WTC11 (cell line): ENCODE measurements at regions not wholly inside any gene's neighbourhood (a gene's known extent, or its start where the extent isn't known, plus 50 kb on each side); places are given as distances from the start of the nearest gene placed in this dataset.

Source experiments
- ATAC-seq: fragments of 200-7000 bp; cut with Tn5 transposase; 2 replicates; pipeline ENCODE4 v1.10.0; 2021; ENCODE audit warnings: mild to moderate bottlenecking, moderate library complexity
- CTCF ChIA-PET: fragments of 300-600 bp; sonication (Branson Sonifier 250); formaldehyde crosslinking; loops from one replicate; lab custom pipeline; 2021; ENCODE audit warnings: antibody characterized with exemption; lab: Charles Lee
- POLR2A ChIA-PET: fragments of 350-600 bp; sonication (Branson Sonifier 250); formaldehyde crosslinking; loops from one replicate; lab custom pipeline; 2021; ENCODE audit warnings: antibody characterized with exemption; lab: Charles Lee
- DNase-seq: peaks from one replicate; pipeline ENCODE4 v3.0.0; 2021; ENCODE audit warnings: low spot score
- H3K27ac Mint-ChIP-seq: 2 replicates; pipeline ENCODE4 v1.8.0; 2021; ENCODE audit warnings: mixed read lengths
- H3K27me3 Mint-ChIP-seq: 2 replicates; pipeline ENCODE4 v1.8.0; 2021; ENCODE audit warnings: low read depth, mild to moderate bottlenecking, moderate library complexity, mixed read lengths
- H3K36me3 Mint-ChIP-seq: 2 replicates; pipeline ENCODE4 v1.8.0; 2021; ENCODE audit warnings: mixed read lengths
- H3K4me1 Mint-ChIP-seq: 2 replicates; pipeline ENCODE4 v1.8.0; 2022; ENCODE audit warnings: mixed read lengths
- H3K4me3 Mint-ChIP-seq: 2 replicates; pipeline ENCODE4 v1.8.0; 2021; ENCODE audit warnings: mild to moderate bottlenecking, moderate library complexity, mixed read lengths
- H3K9me3 Mint-ChIP-seq: 2 replicates; pipeline ENCODE4 v1.8.0; 2021; ENCODE audit warnings: mixed read lengths
- AR ChIP-seq: fragments of 250-450 bp; sonication (Bioruptor Pico); IDR thresholded peaks from 2 replicates; pipeline ENCODE4 v1.9.0; 2021; ENCODE audit warnings: mild to moderate bottlenecking
- ARID4B ChIP-seq: sonication (generic); formaldehyde crosslinking; IDR thresholded peaks from 2 replicates; pipeline ENCODE4 v1.8.0; 2023; ENCODE audit warnings: missing genetic modification reagents, mild to moderate bottlenecking, borderline replicate concordance
- CTCF ChIP-seq: fragments of 200-600 bp; IDR thresholded peaks from 2 replicates; pipeline ENCODE4 v1.8.0; 2022; ENCODE audit warnings: antibody characterized with exemption
- ETV6 ChIP-seq: sonication (generic); formaldehyde crosslinking; IDR thresholded peaks from 2 replicates; pipeline ENCODE4 v1.8.1; 2022; ENCODE audit warnings: mild to moderate bottlenecking, missing genetic modification reagents
- GTF2I ChIP-seq: fragments of 250-450 bp; sonication (Bioruptor Pico); conservative IDR thresholded peaks from 2 replicates; pipeline ENCODE4 v1.4.0; 2021; ENCODE audit warnings: mild to moderate bottlenecking
- KAT7 ChIP-seq: sonication (generic); formaldehyde crosslinking; IDR thresholded peaks from 2 replicates; pipeline ENCODE4 v1.8.1; 2023; ENCODE audit warnings: missing genetic modification reagents, mild to moderate bottlenecking, borderline replicate concordance
- MYBL2 ChIP-seq: sonication (generic); formaldehyde crosslinking; IDR thresholded peaks from 2 replicates; pipeline ENCODE4 v1.8.1; 2023; ENCODE audit warnings: mild to moderate bottlenecking, moderate library complexity, missing genetic modification reagents
- NFATC4 ChIP-seq: fragments of 250-450 bp; sonication (Bioruptor Pico); IDR thresholded peaks from 2 replicates; pipeline ENCODE4 v1.9.0; 2021; ENCODE audit warnings: mild to moderate bottlenecking
- NR3C1 ChIP-seq: sonication (generic); formaldehyde crosslinking; conservative IDR thresholded peaks from 2 replicates; pipeline ENCODE4 v1.8.1; 2023; ENCODE audit warnings: low read depth, mild to moderate bottlenecking, missing genetic modification reagents
- PRDM15 ChIP-seq: sonication (generic); formaldehyde crosslinking; IDR thresholded peaks from 2 replicates; pipeline ENCODE4 v1.8.0; 2022; ENCODE audit warnings: missing genetic modification reagents
- SOX15 ChIP-seq: fragments of 250-450 bp; sonication (Bioruptor Pico); IDR thresholded peaks from 2 replicates; pipeline ENCODE4 v1.9.0; 2021; ENCODE audit warnings: mild to moderate bottlenecking
- SP1 ChIP-seq: sonication (generic); formaldehyde crosslinking; conservative IDR thresholded peaks from 2 replicates; pipeline ENCODE4 v1.8.1; 2022; ENCODE audit warnings: missing genetic modification reagents
- ZNF425 ChIP-seq: fragments of 250-450 bp; sonication (Bioruptor Pico); conservative IDR thresholded peaks from 2 replicates; pipeline ENCODE4 v1.9.0; 2021; ENCODE audit warnings: mild to moderate bottlenecking
- ZNF671 ChIP-seq: fragments of 250-450 bp; sonication (Bioruptor Pico); IDR thresholded peaks from 2 replicates; pipeline ENCODE4 v1.8.0; 2021; ENCODE audit warnings: mild to moderate bottlenecking
- ZSCAN18 ChIP-seq: fragments of 250-450 bp; sonication (Bioruptor Pico); IDR thresholded peaks from 2 replicates; pipeline ENCODE4 v2.1.2; 2022; ENCODE audit warnings: mild to moderate bottlenecking, moderate library complexity

GRCh38 chr11:116434986-116435385, 337.8 kb downstream of the BUD13 start (continued):
- TF ChIP-seq AR (CRISPR knock-in tag) (no peak), ARID4B (CRISPR knock-in tag) (no peak), MYBL2 (no peak), SOX15 (no peak), ZSCAN18 (CRISPR knock-in tag) (no peak)

- DNase-seq (no peak), ATAC-seq (no peak)
- no peak overlapping the region for H3K4me3 Mint-ChIP-seq
- ChIA-PET CTCF (no interaction called here), POLR2A (no interaction called here)
- H3K27me3 Mint-ChIP-seq = no peaks in the 10 kb centered on the region; the same call in 1 of the 2 replicates
- H3K4me1 Mint-ChIP-seq = peaks cover 25% of the 10 kb centered on the region
- peaks cover 2% of the 10 kb centered on the region; the same call in 1 of the 2 replicates for H3K36me3 Mint-ChIP-seq
- H3K9me3 Mint-ChIP-seq = no peaks in the 10 kb centered on the region
- H3K27ac Mint-ChIP-seq = no peak overlapping the region
- TF ChIP-seq GTF2I (CRISPR knock-in tag) (no peak), NR3C1 (CRISPR knock-in tag) (no peak), ZNF671 (CRISPR knock-in tag) (no peak), PRDM15 (CRISPR knock-in tag) (no peak), SP1 (CRISPR knock-in tag) (no peak), ARID4B (CRISPR knock-in tag) (no peak), ETV6 (CRISPR knock-in tag) (no peak), KAT7 (CRISPR knock-in tag) (no peak), NFATC4 (CRISPR knock-in tag) (no peak), ZNF425 (CRISPR knock-in tag) (no peak), CTCF (no peak)
Measured at GRCh38 chr11:116432301-116432700, 340.5 kb downstream of the BUD13 start.
